K562 (cell line): ENCODE measurements at regions not wholly inside any gene's neighbourhood (a gene's known extent, or its start where the extent isn't known, plus 50 kb on each side); places are given as distances from the start of the nearest gene placed in this dataset.

ENCODE experiments used
- ATAC-seq: fragments of 200-7000 bp; cut with Tn5 transposase; 3 replicates; pipeline ENCODE4 v1.9.1; 2020; ENCODE audit warnings: moderate library complexity
- BruUV-seq: library from RNA; stranded (reverse); fragments of 400-500 nt; replicated peaks from 2 replicates; lab custom pipeline; 2021; lab: Mats Ljungman, UMichigan
- CTCF ChIA-PET: fragments of 300-600 bp; formaldehyde crosslinking; extraction: SDS; loops from one replicate; lab custom pipeline; 2021; ENCODE audit warnings: low intra/inter-chr PET ratio; lab: Yijun Ruan, JAX
- POLR2A ChIA-PET: fragments of 300-600, 350-650 bp; sonication (Branson Sonifier 250); formaldehyde crosslinking; extraction: SDS; loops from one replicate; lab custom pipeline; 2021; ENCODE audit warnings: antibody characterized with exemption, inconsistent platforms; lab: Yijun Ruan, JAX
- DNase-seq, 4 experiments: peaks; one replicate each; pipeline versions ENCODE4 v3.0.0 to v3.0.0-alpha.2; 2011 to 2018; ENCODE audit warnings: low spot score in 3 of 4, mixed read lengths in 3 of 4; ENCODE audit errors: extremely low read depth in 1 of 4
- FAIRE-seq: peaks from 2 replicates; lab custom pipeline; 2011; peaks lifted over from hg19 to GRCh38; lab: Jason Lieb, UNC
- H2AFZ ChIP-seq: 2 replicates; pipeline ENCODE4 v1.6.0; 2011; ENCODE audit warnings: low read depth, low read length, control low read depth, inconsistent platforms
- H3K27ac ChIP-seq: fragments of 200-600 bp; 3 replicates; pipeline ENCODE4 v1.8.0; 2011; ENCODE audit warnings: low read depth, mild to moderate bottlenecking, control low read depth, inconsistent platforms, low read length, moderate library complexity, mixed read lengths; ENCODE audit errors: extremely low read depth
- H3K27me3 ChIP-seq, 2 experiments: fragments of 300-600 bp in 1 of 2; 2 replicates in 1 of 2; 3 replicates in 1 of 2; pipeline versions ENCODE4 v1.6.0 to v1.8.0; 2011; ENCODE audit warnings: inconsistent platforms in 2 of 2, low read length in 2 of 2, mild to moderate bottlenecking in 1 of 2, mixed read lengths in 1 of 2, moderate library complexity in 1 of 2; ENCODE audit not compliant: control insufficient read depth in 2 of 2, insufficient read depth in 2 of 2
- H3K36me3 ChIP-seq: fragments of 300-600 bp; 3 replicates; pipeline ENCODE4 v1.8.0; 2011; ENCODE audit warnings: mild to moderate bottlenecking, low read length, inconsistent platforms; ENCODE audit not compliant: control insufficient read depth, insufficient read depth
- H3K4me1 ChIP-seq, 2 experiments: fragments of 200-600 bp in 1 of 2; replicated peaks in 1 of 2; 2 replicates in 1 of 2; 3 replicates in 1 of 2; pipeline versions ENCODE4 v1.5.1 to v1.8.0; 2011; ENCODE audit warnings: inconsistent platforms in 2 of 2, low read length in 2 of 2, mild to moderate bottlenecking in 1 of 2, mixed read lengths in 1 of 2, moderate library complexity in 1 of 2; ENCODE audit not compliant: control insufficient read depth in 2 of 2, insufficient read depth in 2 of 2
- H3K4me2 ChIP-seq: 2 replicates; pipeline ENCODE4 v1.6.1; 2011; ENCODE audit warnings: low read length, control low read depth, inconsistent platforms, mixed read lengths; ENCODE audit not compliant: insufficient read depth
- H3K4me3 ChIP-seq: fragments of 200-600 bp; sonication (generic), shearing (Covaris generic); 2 replicates; pipeline ENCODE4 v1.5.1; 2016; ENCODE audit warnings: control low read depth, inconsistent platforms
- H3K79me2 ChIP-seq: fragments of 200-600 bp; 3 replicates; pipeline ENCODE4 v1.8.0; 2011; ENCODE audit warnings: low read length, inconsistent platforms; ENCODE audit not compliant: control insufficient read depth, insufficient read depth
- H3K9ac ChIP-seq, 2 experiments: 2 replicates each; pipeline versions ENCODE4 v1.6.0 to v1.6.1; 2011; ENCODE audit warnings: low read depth in 2 of 2, low read length in 2 of 2, control low read depth in 1 of 2, inconsistent platforms in 1 of 2, mild to moderate bottlenecking in 1 of 2, mixed read lengths in 1 of 2; ENCODE audit not compliant: insufficient read depth in 1 of 2
- H3K9me1 ChIP-seq: one replicate; pipeline ENCODE4 v1.6.0; 2011; ENCODE audit warnings: inconsistent platforms, mild to moderate bottlenecking, low read length, moderate library complexity; ENCODE audit not compliant: control insufficient read depth, insufficient read depth
- H3K9me3 ChIP-seq: replicated peaks from 2 replicates; pipeline ENCODE4 v1.5.1; 2011; ENCODE audit warnings: low read depth, low read length, inconsistent platforms; ENCODE audit not compliant: control insufficient read depth, insufficient read depth
- H4K20me1 ChIP-seq: replicated peaks from 2 replicates; pipeline ENCODE4 v1.6.1; 2011; ENCODE audit warnings: low read length, inconsistent platforms, mixed read lengths; ENCODE audit not compliant: control insufficient read depth, insufficient read depth
- FOXM1 ChIP-seq, 2 experiments: fragments of 450-650 bp in 1 of 2; sonication (generic) in 1 of 2; formaldehyde crosslinking in 1 of 2; IDR thresholded peaks; 2 replicates each; pipeline versions ENCODE4 v1.6.1 to v1.9.0; 2017 to 2022; ENCODE audit warnings: low read depth in 2 of 2, mild to moderate bottlenecking in 2 of 2, missing genetic modification reagents in 1 of 2, moderate library complexity in 1 of 2
- PYGO2 ChIP-seq: fragments of 450-650 bp; IDR thresholded peaks from 2 replicates; pipeline ENCODE4 v1.6.1; 2016; ENCODE audit warnings: mild to moderate bottlenecking, missing genetic modification characterization, moderate library complexity, missing compliant biosample characterization
- RAD21 ChIP-seq, 2 experiments: fragments of 250-450 bp in 1 of 2; fragments of 450-650 bp in 1 of 2; sonication (Bioruptor Pico) in 1 of 2; formaldehyde crosslinking in 1 of 2; IDR thresholded peaks in 1 of 2; conservative IDR thresholded peaks in 1 of 2; 2 replicates each; pipeline versions ENCODE4 v1.4.0 to v1.8.0; 2020 to 2022; ENCODE audit warnings: mild to moderate bottlenecking in 2 of 2, moderate library complexity in 1 of 2
- SLC30A9 ChIP-seq: fragments of 250-450 bp; sonication (Bioruptor Pico); IDR thresholded peaks from 2 replicates; pipeline ENCODE4 v1.8.0; 2022; ENCODE audit warnings: mild to moderate bottlenecking, moderate library complexity
- WGBS: fragments of 100-300 bp; shearing (Covaris generic); methylation state at CpG from one replicate; pipeline ENCODE4 v1.1.6; 2016; ENCODE audit warnings: low coverage, mixed read lengths; ENCODE audit not compliant: insufficient coverage; ENCODE audit errors: missing lambda C conversion rate; 5-methylcytosine and 5-hydroxymethylcytosine counted together
- in situ Hi-C: fragments of 300-500 bp; cut with MboI; formaldehyde crosslinking; loops from 4 replicates; pipeline ENCODE4 v1.15.0; 2018; ENCODE audit warnings: inconsistent platforms, mixed read lengths
- intact Hi-C: fragments of 100-400 bp; cut with micrococcal nuclease; formaldehyde crosslinking; loops from 2 replicates; pipeline ENCODE4 v1.14.2; 2022
- TF ChIP-seq, protein P1 (sequence below): fragments of 450-650 bp; IDR thresholded peaks from 2 replicates; pipeline ENCODE4 v1.6.1; 2017; ENCODE audit warnings: antibody characterized with exemption

DNA sequence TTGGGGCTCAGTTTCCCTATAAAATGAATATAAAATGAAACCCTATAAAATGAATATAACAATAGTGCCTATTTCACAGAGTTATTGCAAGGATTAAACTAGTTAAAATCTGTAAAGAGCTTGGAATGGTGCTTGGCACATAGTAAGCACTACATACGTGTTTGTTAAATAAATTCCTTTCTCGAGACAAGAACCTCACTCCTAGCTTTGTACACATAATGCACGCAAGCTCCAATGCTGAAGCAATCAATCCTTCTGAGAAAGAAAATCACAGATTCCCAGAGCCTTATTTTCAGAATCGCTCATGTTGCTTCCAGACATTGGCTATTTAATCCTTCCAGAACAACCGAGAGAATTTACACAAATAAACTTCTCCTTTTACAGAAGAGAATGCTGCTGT lies 440.9 kb downstream of the IRS1 start:
- H4K20me1 ChIP-seq, result no peaks in the 10 kb centered on the region
- no peaks in the 10 kb centered on the region for H3K36me3 ChIP-seq
- WGBS, result 0% methylated on average over 5 of the region's 5 CpGs
- H3K9me3 ChIP-seq, result no peaks in the 10 kb centered on the region
- H3K4me3 ChIP-seq, result no peak overlapping the region
- no TSS peak for BruUV-seq
- in situ Hi-C loops (no loop called here), intact Hi-C loops (no loop called here)
- no peak for ATAC-seq
- H3K4me1 ChIP-seq, result no peaks in the 10 kb centered on the region
- H3K9ac ChIP-seq, result no peak overlapping the region
- no peak overlapping the region for H3K4me2 ChIP-seq
- no peaks in the 10 kb centered on the region for H3K79me2 ChIP-seq
- ChIA-PET POLR2A (no interaction called here), CTCF (no interaction called here)
- FAIRE-seq, result no peak
- H2AFZ ChIP-seq, result no peak overlapping the region
- TF ChIP-seq PYGO2 (tag) (no peak), FOXM1 (IDR thresholded peaks at IDR 0.05; ENCODE audit: low read depth) (no peak), FOXM1 (CRISPR knock-in tag; IDR thresholded peaks at IDR 0.05; ENCODE audit: low read depth) (no peak), RAD21 (CRISPR knock-in tag; conservative IDR thresholded peaks at IDR 0.05 in 1 of 2, IDR thresholded peaks at IDR 0.05 in 1 of 2) (no peak), SLC30A9 (no peak)
- TF ChIP-seq, protein P1, sequence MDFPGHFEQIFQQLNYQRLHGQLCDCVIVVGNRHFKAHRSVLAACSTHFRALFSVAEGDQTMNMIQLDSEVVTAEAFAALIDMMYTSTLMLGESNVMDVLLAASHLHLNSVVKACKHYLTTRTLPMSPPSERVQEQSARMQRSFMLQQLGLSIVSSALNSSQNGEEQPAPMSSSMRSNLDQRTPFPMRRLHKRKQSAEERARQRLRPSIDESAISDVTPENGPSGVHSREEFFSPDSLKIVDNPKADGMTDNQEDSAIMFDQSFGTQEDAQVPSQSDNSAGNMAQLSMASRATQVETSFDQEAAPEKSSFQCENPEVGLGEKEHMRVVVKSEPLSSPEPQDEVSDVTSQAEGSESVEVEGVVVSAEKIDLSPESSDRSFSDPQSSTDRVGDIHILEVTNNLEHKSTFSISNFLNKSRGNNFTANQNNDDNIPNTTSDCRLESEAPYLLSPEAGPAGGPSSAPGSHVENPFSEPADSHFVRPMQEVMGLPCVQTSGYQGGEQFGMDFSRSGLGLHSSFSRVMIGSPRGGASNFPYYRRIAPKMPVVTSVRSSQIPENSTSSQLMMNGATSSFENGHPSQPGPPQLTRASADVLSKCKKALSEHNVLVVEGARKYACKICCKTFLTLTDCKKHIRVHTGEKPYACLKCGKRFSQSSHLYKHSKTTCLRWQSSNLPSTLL, result no peak
- no peaks in the 10 kb centered on the region for H3K9me1 ChIP-seq
- no peaks in the 10 kb centered on the region for H3K27me3 ChIP-seq
- no peak for DNase-seq
- no peak overlapping the region for H3K27ac ChIP-seq
